Omental fat pad (tissue), 3 donors: ENCODE measurements at regions not wholly inside any gene's neighbourhood (a gene's known extent, or its start where the extent isn't known, plus 50 kb on each side); places are given as distances from the start of the nearest gene placed in this dataset.

ENCODE experiments used
- ATAC-seq: fragments of 150-250 bp; one replicate; pipeline ENCODE4 v1.9.1; 2016; ENCODE audit warnings: mild to moderate bottlenecking, moderate library complexity; ENCODE audit not compliant: low FRiP score
- DNase-seq: peaks from one replicate; pipeline ENCODE4 v3.0.0-alpha.2; 2019; ENCODE audit warnings: low spot score
- TF ChIP-seq, protein P1 (sequence below), 3 donors: fragments of 450-650 bp; IDR thresholded peaks; one replicate each; pipeline ENCODE4 v1.5.1; 2016 to 2017; ENCODE audit warnings: antibody characterized with exemption in 3 of 3, mild to moderate bottlenecking in 3 of 3, moderate library complexity in 2 of 3

DNA sequence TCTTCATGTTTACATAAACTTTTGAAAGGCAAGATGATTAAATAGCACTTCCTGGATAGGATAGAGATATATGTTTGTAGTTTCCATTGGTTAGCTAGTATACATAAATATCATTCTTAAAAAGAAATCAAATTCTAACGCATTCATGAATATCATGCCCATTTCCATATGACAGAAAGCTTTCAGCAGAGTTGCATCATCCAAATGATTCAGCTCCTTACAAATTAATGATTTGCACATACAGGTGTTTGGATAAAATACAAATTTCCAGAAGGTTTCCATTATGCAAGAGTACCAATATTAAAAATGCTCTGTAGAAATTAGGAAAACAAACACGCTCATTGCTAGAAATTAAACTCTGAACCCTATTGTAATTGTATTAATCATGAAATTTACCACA is 264.4 kb downstream of the FOXG1 start:
- TF ChIP-seq, protein P1, sequence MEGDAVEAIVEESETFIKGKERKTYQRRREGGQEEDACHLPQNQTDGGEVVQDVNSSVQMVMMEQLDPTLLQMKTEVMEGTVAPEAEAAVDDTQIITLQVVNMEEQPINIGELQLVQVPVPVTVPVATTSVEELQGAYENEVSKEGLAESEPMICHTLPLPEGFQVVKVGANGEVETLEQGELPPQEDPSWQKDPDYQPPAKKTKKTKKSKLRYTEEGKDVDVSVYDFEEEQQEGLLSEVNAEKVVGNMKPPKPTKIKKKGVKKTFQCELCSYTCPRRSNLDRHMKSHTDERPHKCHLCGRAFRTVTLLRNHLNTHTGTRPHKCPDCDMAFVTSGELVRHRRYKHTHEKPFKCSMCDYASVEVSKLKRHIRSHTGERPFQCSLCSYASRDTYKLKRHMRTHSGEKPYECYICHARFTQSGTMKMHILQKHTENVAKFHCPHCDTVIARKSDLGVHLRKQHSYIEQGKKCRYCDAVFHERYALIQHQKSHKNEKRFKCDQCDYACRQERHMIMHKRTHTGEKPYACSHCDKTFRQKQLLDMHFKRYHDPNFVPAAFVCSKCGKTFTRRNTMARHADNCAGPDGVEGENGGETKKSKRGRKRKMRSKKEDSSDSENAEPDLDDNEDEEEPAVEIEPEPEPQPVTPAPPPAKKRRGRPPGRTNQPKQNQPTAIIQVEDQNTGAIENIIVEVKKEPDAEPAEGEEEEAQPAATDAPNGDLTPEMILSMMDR (IDR thresholded peaks at IDR 0.05): no peak
- DNase-seq: no peak
- no peak for ATAC-seq

DNA sequence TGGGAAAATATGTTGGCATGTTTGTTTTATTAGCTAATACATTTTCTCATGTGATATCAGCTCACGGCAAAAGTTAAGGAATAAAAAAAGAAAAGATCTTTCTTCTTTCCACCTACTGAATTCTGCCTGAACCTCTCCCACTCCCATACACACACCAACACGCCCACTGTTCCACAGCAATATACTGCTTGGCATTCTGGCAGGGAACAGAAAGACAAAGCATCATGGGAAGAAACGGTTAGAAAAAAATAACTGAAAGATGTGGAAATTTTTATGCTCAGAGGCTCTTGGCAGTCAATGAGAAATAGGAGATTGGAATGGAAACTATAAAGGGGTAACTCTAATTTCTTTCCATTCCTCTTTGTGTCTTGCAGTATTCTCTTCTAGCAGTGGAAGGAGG is 268.5 kb downstream of the FOXG1 start:
- TF ChIP-seq, protein P1 (IDR thresholded peaks at IDR 0.05): no peak
- ATAC-seq: no peak

DNA sequence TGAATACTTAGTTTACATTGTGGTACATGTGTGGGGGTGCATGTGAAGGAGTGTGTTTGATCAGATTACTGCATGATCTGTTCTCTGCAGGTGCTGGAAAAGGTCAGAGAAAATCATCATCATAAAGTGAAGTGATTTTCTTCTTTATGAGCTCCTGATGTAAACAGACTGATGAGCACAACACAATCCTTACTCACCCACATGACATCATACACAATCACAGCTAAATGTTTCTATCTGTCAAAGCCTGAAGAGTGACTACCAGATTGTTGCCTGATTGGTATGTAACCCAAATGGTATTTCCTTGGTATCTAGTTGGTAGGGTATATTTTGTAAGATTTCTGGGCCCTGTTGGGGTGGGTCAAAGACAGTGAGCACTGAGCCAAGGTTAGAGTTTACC is 270.8 kb downstream of the FOXG1 start:
- TF ChIP-seq, protein P1 (IDR thresholded peaks at IDR 0.05): no peak
- no peak for ATAC-seq
- DNase-seq: no peak

More for the DNA sequence above, 268.5 kb downstream of the FOXG1 start:
- DNase-seq: no peak

DNA sequence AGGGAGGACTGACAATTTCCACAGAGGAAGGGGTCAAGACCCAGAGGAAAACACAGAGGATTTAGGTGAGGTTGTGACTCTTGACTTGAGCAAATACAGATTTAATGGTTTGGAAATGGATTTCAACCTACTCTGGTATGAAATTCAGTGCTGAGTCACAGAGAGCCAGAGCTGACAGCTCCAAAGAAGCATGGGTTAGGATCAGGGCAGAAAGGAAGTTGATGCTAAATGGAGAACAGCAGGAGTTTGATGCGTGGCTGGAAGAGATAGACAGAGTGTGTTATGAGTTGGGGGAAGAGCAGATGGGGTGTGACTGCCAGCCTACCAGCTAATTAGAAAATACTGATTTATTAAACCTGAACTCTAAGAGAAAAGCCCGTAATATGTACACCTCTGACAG is 272.6 kb downstream of the FOXG1 start:
- ATAC-seq (no peak), DNase-seq (no peak)
- TF ChIP-seq, protein P1 (IDR thresholded peaks at IDR 0.05): no peak

DNA sequence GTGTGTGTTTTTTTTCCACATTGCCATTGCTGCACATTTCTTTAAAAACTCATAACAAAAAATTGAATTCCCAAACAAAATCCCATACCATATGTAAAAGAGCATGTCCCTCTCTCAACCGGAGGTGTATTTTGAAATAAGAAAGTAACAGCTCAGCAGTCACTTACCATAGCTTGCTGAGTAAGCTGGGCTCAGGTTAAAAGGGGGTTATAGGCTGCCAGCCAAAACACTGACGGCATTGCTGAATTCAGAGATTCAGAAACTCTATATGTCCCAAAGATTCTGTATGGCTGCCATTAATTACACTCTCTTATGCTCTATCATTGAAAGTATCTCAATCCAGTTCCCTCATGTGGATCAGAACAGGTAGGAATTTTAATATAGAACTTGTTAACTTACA is 276.0 kb downstream of the FOXG1 start:
- ATAC-seq (no peak), DNase-seq (no peak)
- TF ChIP-seq, protein P1 (IDR thresholded peaks at IDR 0.05): no peak

DNA sequence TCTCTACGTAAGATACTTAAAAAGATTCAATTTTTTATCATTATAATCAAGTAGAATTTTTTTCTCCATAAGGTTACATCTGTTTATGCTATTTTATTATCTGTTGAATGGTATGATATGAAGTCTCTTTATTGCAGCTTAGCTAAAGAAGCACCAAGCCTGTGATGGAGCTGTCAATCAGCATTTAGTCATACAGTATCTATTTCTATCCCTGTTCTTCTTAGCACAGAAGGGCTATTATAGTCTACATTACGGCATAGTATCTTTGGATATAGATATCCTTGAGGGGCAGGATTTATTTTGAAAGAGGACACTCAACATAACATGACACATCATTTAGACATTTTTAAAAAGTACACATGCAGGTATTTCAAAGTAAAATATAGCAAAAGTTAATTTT is 277.1 kb downstream of the FOXG1 start:
- TF ChIP-seq, protein P1 (IDR thresholded peaks at IDR 0.05): no peak
- no peak for ATAC-seq
- no peak for DNase-seq

DNA sequence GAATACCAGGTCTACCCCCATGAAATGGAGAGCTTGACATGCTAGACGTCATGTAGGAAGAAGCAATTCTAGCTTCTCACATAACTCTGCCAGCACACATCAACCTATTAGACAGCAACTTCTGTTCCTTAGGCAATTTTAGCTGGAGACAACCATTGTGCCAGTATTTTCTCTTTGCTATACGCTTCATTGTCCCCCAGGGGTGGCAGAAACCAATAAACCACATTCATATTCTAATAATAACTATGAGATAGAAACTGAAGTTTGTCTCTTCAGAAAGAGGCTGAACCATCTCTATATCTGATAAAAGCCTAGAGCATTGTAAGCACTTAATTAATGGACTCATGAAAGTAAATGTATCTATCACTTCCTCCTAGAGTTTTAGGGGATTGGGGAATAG is 278.6 kb downstream of the FOXG1 start:
- TF ChIP-seq, protein P1 (IDR thresholded peaks at IDR 0.05): no peak
- no peak for ATAC-seq
- DNase-seq: no peak
